ENCODE measurements at regions not wholly inside any gene's neighbourhood (a gene's known extent, or its start where the extent isn't known, plus 50 kb on each side); places are given as distances from the start of the nearest gene placed in this dataset.

DNA sequence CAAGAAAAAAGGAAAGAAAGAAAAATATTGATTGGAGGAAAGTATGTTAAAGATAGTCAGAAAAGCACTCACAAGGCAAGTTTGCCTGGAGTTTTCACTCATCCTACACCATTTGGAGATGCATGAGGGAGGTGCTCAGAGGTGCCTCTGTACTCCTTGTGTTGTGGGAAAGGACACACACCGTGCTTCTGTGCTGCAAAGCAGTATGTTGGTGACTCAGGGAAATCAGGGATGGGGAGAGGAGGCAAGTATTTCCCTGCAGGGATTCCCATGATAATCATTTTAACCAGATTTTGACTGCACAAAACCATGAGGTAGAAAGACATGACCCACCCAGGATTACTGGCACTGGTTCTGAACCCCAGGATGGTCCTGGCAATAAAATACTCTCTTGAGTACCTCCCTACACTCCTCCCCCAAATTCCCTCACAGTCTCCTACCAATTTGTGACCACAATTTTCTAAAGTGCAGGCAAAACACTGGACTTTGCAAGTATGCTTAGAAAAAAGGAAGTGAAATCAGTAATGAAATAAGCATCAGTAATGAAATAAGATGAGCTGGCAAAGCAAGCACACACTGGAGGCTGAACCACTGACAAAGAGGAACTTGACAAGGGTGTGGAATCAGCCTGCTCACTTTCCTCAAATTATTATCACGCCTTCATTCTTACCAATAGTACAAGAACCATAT is 155.5 kb upstream of the ACVR2A start:
- TF ChIP-seq ZNF8 (CRISPR knock-in tag; IDR thresholded peaks at IDR 0.05) (no peak), ZNF70 (CRISPR knock-in tag; IDR thresholded peaks at IDR 0.05) (no peak), TSHZ2 (CRISPR knock-in tag; IDR thresholded peaks at IDR 0.05) (no peak), CSDC2 (CRISPR knock-in tag; IDR thresholded peaks at IDR 0.05) (no peak), ZC3H10 (CRISPR knock-in tag; IDR thresholded peaks at IDR 0.05) (no peak), ZNF565 (CRISPR knock-in tag; conservative IDR thresholded peaks at IDR 0.05; ENCODE audit: low read depth) (no peak), CSRNP3 (CRISPR knock-in tag; IDR thresholded peaks at IDR 0.05) (no peak), CREB5 (CRISPR knock-in tag; IDR thresholded peaks at IDR 0.05; ENCODE audit: low read depth) (no peak), ISL1 (CRISPR knock-in tag; IDR thresholded peaks at IDR 0.05) (no peak), SNAI2 (CRISPR knock-in tag; IDR thresholded peaks at IDR 0.05) (no peak)
- TF ChIP-seq, protein P1, sequence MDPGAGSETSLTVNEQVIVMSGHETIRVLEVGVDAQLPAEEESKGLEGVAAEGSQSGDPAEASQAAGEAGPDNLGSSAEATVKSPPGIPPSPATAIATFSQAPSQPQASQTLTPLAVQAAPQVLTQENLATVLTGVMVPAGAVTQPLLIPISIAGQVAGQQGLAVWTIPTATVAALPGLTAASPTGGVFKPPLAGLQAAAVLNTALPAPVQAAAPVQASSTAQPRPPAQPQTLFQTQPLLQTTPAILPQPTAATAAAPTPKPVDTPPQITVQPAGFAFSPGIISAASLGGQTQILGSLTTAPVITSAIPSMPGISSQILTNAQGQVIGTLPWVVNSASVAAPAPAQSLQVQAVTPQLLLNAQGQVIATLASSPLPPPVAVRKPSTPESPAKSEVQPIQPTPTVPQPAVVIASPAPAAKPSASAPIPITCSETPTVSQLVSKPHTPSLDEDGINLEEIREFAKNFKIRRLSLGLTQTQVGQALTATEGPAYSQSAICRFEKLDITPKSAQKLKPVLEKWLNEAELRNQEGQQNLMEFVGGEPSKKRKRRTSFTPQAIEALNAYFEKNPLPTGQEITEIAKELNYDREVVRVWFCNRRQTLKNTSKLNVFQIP (CRISPR knock-in tag; IDR thresholded peaks at IDR 0.05; ENCODE audit: borderline replicate concordance, low read depth) = no peak
- ATAC-seq = no peak

DNA sequence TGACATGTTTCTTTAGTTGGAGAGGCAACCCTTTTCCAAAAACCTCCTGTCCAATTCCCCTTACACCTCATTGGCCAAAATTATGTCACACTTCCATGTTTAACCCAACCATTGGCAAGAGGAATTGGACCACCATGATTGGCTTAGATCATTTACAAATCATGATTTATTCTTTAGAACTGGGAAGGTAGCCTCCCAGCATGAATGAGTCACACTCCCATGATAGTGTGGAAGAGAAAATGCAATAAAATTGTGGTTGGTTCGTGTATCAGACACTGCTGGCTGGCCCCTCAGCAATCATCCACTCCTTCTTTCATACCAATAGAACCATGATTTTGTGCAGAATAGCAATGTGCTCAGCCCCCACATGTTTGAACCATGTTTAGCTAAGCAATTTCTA is 156.6 kb upstream of the ACVR2A start:
- no peak for ATAC-seq
- TF ChIP-seq OSR1 (CRISPR knock-in tag; IDR thresholded peaks at IDR 0.05) (no peak), CREB5 (CRISPR knock-in tag; IDR thresholded peaks at IDR 0.05; ENCODE audit: low read depth) (no peak), ZC3H10 (CRISPR knock-in tag; IDR thresholded peaks at IDR 0.05) (no peak), ZNF565 (CRISPR knock-in tag; conservative IDR thresholded peaks at IDR 0.05; ENCODE audit: low read depth) (no peak), TSHZ2 (CRISPR knock-in tag; IDR thresholded peaks at IDR 0.05) (no peak), ZNF8 (CRISPR knock-in tag; IDR thresholded peaks at IDR 0.05) (no peak), BACH2 (CRISPR knock-in tag; IDR thresholded peaks at IDR 0.05; ENCODE audit: borderline replicate concordance) (no peak), ZFP30 (CRISPR knock-in tag; IDR thresholded peaks at IDR 0.05) (no peak), ZFP3 (CRISPR knock-in tag; IDR thresholded peaks at IDR 0.05) (no peak), ARNTL (CRISPR knock-in tag; IDR thresholded peaks at IDR 0.05; ENCODE audit: borderline replicate concordance, low read depth) (no peak), PPARA (CRISPR knock-in tag; IDR thresholded peaks at IDR 0.05; ENCODE audit: borderline replicate concordance) (no peak), SNAI2 (CRISPR knock-in tag; IDR thresholded peaks at IDR 0.05) (no peak), CSRNP3 (CRISPR knock-in tag; IDR thresholded peaks at IDR 0.05) (no peak), GLIS3 (CRISPR knock-in tag; IDR thresholded peaks at IDR 0.05) (no peak), ISL1 (CRISPR knock-in tag; IDR thresholded peaks at IDR 0.05) (no peak), ZNF70 (CRISPR knock-in tag; IDR thresholded peaks at IDR 0.05) (no peak), CSDC2 (CRISPR knock-in tag; IDR thresholded peaks at IDR 0.05) (no peak)
- TF ChIP-seq, protein P1 (CRISPR knock-in tag; IDR thresholded peaks at IDR 0.05; ENCODE audit: borderline replicate concordance, low read depth) = no peak
- TF ChIP-seq, protein P2, sequence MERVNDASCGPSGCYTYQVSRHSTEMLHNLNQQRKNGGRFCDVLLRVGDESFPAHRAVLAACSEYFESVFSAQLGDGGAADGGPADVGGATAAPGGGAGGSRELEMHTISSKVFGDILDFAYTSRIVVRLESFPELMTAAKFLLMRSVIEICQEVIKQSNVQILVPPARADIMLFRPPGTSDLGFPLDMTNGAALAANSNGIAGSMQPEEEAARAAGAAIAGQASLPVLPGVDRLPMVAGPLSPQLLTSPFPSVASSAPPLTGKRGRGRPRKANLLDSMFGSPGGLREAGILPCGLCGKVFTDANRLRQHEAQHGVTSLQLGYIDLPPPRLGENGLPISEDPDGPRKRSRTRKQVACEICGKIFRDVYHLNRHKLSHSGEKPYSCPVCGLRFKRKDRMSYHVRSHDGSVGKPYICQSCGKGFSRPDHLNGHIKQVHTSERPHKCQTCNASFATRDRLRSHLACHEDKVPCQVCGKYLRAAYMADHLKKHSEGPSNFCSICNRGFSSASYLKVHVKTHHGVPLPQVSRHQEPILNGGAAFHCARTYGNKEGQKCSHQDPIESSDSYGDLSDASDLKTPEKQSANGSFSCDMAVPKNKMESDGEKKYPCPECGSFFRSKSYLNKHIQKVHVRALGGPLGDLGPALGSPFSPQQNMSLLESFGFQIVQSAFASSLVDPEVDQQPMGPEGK (CRISPR knock-in tag; IDR thresholded peaks at IDR 0.05; ENCODE audit: borderline replicate concordance) = no peak
